ENCODE measurements at regions not wholly inside any gene's neighbourhood (a gene's known extent, or its start where the extent isn't known, plus 50 kb on each side); places are given as distances from the start of the nearest gene placed in this dataset.

DNA sequence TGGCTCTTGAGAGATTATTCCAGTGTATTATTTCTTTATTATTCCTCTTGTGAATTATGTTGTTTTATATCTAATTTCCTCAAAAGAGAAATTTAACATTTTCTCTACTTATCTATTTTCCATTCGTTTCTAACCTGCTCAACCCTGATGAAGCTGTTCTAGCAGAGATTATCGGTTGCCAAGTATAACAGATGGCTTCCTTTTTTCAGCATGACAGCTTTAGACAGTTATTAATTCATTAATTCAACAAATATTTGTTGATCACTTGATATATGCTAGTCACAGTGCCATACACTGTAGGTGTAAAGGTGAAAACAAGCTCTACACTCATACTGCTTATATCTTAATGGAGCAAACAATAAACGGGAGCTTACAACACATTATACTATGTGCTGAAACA, 137.9 kb upstream of the UBE2E3 start:
- Histone ChIP-seq H3K79me2 (ENCODE audit: insufficient read depth) (no peaks in the 10 kb centered on the region), H3K4me1 (ENCODE audit: control insufficient read depth in 1 of 2, insufficient read depth in 2 of 2, low read depth in 1 of 2, low read length in 1 of 2) (no peaks in the 10 kb centered on the region; a peak in 1 of 4 replicates), H3K4me2 (no peak overlapping the region), H3K9me2 (no peaks in the 10 kb centered on the region), H3K9me3 (no peaks in the 10 kb centered on the region), H3K27me3 (ENCODE audit: insufficient read depth) (no peaks in the 10 kb centered on the region), H3K36me3 (replicated peaks in 1 of 2; ENCODE audit: control insufficient read depth in 1 of 2, insufficient read depth in 2 of 2, low read length in 1 of 2) (no peaks in the 10 kb centered on the region), H3F3A (replicated peaks; ENCODE audit: insufficient read depth) (no peaks in the 10 kb centered on the region), H3K4me3 (ENCODE audit: low read depth in 2 of 2, low read length in 1 of 2) (no peak overlapping the region), H3K9ac (no peak overlapping the region), H3K27ac (ENCODE audit: low read depth in 2 of 2, low read length in 1 of 2) (no peak overlapping the region), H4K20me1 (ENCODE audit: insufficient read depth) (no peaks in the 10 kb centered on the region), H2AFZ (ENCODE audit: low read depth) (no peak overlapping the region)
- ChIA-PET POLR2A (no interaction called here), CTCF (interaction anchor here (0.8 kb wide), 1 partner anchor 14 kb away, joined by 3 read pairs; no protein-coding TSS in a partner anchor)
- TF ChIP-seq YY1 (IDR thresholded peaks at IDR 0.05; ENCODE audit: low read depth) (no peak), MEF2A (IDR thresholded peaks at IDR 0.05; ENCODE audit: borderline replicate concordance, low read depth) (no peak), FOSL2 (IDR thresholded peaks at IDR 0.05; ENCODE audit: borderline replicate concordance, low read depth) (no peak), NFIC (IDR thresholded peaks at IDR 0.05; ENCODE audit: borderline replicate concordance) (no peak), TCF12 (IDR thresholded peaks at IDR 0.05) (no peak), CHD2 (IDR thresholded peaks at IDR 0.05; ENCODE audit: low read length, partially characterized antibody) (no peak), POLR2AphosphoS5 (IDR thresholded peaks at IDR 0.05; ENCODE audit: low read depth, low read length) (no peak), RFX5 (IDR thresholded peaks at IDR 0.05; ENCODE audit: low read length) (no peak), EZH2phosphoT487 (IDR thresholded peaks at IDR 0.05; ENCODE audit: borderline replicate concordance, low read depth) (no peak), USF2 (IDR thresholded peaks at IDR 0.05; ENCODE audit: borderline replicate concordance, low read depth, low read length) (no peak)
- TF ChIP-seq, protein P1, sequence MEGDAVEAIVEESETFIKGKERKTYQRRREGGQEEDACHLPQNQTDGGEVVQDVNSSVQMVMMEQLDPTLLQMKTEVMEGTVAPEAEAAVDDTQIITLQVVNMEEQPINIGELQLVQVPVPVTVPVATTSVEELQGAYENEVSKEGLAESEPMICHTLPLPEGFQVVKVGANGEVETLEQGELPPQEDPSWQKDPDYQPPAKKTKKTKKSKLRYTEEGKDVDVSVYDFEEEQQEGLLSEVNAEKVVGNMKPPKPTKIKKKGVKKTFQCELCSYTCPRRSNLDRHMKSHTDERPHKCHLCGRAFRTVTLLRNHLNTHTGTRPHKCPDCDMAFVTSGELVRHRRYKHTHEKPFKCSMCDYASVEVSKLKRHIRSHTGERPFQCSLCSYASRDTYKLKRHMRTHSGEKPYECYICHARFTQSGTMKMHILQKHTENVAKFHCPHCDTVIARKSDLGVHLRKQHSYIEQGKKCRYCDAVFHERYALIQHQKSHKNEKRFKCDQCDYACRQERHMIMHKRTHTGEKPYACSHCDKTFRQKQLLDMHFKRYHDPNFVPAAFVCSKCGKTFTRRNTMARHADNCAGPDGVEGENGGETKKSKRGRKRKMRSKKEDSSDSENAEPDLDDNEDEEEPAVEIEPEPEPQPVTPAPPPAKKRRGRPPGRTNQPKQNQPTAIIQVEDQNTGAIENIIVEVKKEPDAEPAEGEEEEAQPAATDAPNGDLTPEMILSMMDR (IDR thresholded peaks at IDR 0.05): no peak
- TF ChIP-seq, protein P2, sequence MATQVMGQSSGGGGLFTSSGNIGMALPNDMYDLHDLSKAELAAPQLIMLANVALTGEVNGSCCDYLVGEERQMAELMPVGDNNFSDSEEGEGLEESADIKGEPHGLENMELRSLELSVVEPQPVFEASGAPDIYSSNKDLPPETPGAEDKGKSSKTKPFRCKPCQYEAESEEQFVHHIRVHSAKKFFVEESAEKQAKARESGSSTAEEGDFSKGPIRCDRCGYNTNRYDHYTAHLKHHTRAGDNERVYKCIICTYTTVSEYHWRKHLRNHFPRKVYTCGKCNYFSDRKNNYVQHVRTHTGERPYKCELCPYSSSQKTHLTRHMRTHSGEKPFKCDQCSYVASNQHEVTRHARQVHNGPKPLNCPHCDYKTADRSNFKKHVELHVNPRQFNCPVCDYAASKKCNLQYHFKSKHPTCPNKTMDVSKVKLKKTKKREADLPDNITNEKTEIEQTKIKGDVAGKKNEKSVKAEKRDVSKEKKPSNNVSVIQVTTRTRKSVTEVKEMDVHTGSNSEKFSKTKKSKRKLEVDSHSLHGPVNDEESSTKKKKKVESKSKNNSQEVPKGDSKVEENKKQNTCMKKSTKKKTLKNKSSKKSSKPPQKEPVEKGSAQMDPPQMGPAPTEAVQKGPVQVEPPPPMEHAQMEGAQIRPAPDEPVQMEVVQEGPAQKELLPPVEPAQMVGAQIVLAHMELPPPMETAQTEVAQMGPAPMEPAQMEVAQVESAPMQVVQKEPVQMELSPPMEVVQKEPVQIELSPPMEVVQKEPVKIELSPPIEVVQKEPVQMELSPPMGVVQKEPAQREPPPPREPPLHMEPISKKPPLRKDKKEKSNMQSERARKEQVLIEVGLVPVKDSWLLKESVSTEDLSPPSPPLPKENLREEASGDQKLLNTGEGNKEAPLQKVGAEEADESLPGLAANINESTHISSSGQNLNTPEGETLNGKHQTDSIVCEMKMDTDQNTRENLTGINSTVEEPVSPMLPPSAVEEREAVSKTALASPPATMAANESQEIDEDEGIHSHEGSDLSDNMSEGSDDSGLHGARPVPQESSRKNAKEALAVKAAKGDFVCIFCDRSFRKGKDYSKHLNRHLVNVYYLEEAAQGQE (IDR thresholded peaks at IDR 0.05; ENCODE audit: low read depth, low read length): no peak
- no peak for DNase-seq
- WGBS (ENCODE audit: low lambda C conversion rate): 55% methylated on average over 3 of the region's 3 CpGs

Data from SK-N-SH (cell line).